Mesodermal cell (in vitro differentiated cells): ENCODE measurements at regions not wholly inside any gene's neighbourhood (a gene's known extent, or its start where the extent isn't known, plus 50 kb on each side); places are given as distances from the start of the nearest gene placed in this dataset.
"Not testable (repeated sequence)": the region's sequence is repeated elsewhere in the genome, so short reads cannot be mapped to it uniquely, and the experiment has no call there.

Experiments
- H3K27ac ChIP-seq: 2 replicates; pipeline ENCODE4 v1.7.0; 2013; ENCODE audit warnings: mild to moderate bottlenecking, low read depth, low read length, moderate library complexity; ENCODE audit not compliant: severe bottlenecking
- H3K36me3 ChIP-seq: 2 replicates; pipeline ENCODE4 v1.7.1; 2013; ENCODE audit warnings: mild to moderate bottlenecking, low read length, moderate library complexity; ENCODE audit not compliant: control insufficient read depth, insufficient read depth
- H3K4me1 ChIP-seq: one replicate; pipeline ENCODE4 v1.7.1; 2013; ENCODE audit warnings: mild to moderate bottlenecking, low read length; ENCODE audit not compliant: insufficient read depth, control insufficient read depth, poor library complexity, severe bottlenecking
- H3K4me3 ChIP-seq: 2 replicates; pipeline ENCODE4 v1.7.0; 2013; ENCODE audit warnings: low read length, control low read depth, mild to moderate bottlenecking; ENCODE audit not compliant: insufficient read depth, poor library complexity, severe bottlenecking; ENCODE audit errors: extremely low read depth
- H3K9me3 ChIP-seq: 2 replicates; pipeline ENCODE4 v1.7.1; 2013; ENCODE audit warnings: mild to moderate bottlenecking, low read length, moderate library complexity; ENCODE audit not compliant: control insufficient read depth
- WGBS, 2 experiments: methylation state at CpG; one replicate each; pipeline ENCODE4 v1.1.5; 2013; ENCODE audit warnings: missing lambda C conversion rate in 2 of 2; ENCODE audit not compliant: insufficient coverage in 2 of 2; 5-methylcytosine and 5-hydroxymethylcytosine counted together

GRCh38 chr12:13538136-13538535 lies 341.6 kb downstream of the EMP1 start:
- 90 to 92% methylated on average over 2 to 3 of the region's 3 CpGs for WGBS, 2 experiments
- no peaks in the 10 kb centered on the region for H3K9me3 ChIP-seq
- no peak overlapping the region for H3K4me3 ChIP-seq
- H3K36me3 ChIP-seq = no peaks in the 10 kb centered on the region
- no peaks in the 10 kb centered on the region for H3K4me1 ChIP-seq
- H3K27ac ChIP-seq = no peak overlapping the region

GRCh38 chr12:13537623-13538022 lies 341.1 kb downstream of the EMP1 start:
- no peaks in the 10 kb centered on the region for H3K36me3 ChIP-seq
- no peak overlapping the region for H3K27ac ChIP-seq
- H3K4me3 ChIP-seq = no peak overlapping the region
- no peaks in the 10 kb centered on the region for H3K9me3 ChIP-seq
- H3K4me1 ChIP-seq = no peaks in the 10 kb centered on the region
- 89 to 100% methylated on average over 1 to 2 of the region's 2 CpGs for WGBS, 2 experiments

- Histone ChIP-seq H3K9me3 (no peaks in the 10 kb centered on the region), H3K27ac (no peak overlapping the region), H3K4me1 (no peaks in the 10 kb centered on the region), H3K4me3 (no peak overlapping the region), H3K36me3 (no peaks in the 10 kb centered on the region)
- WGBS, 2 experiments = 87 to 92% methylated on average over 3 to 5 of the region's 7 CpGs
Observed at GRCh38 chr12:13536219-13536910, 339.8 kb downstream of the EMP1 start.

- Histone ChIP-seq H3K4me1 (no peaks in the 10 kb centered on the region), H3K27ac (peak overlapping the region; percentile 13), H3K9me3 (no peaks in the 10 kb centered on the region), H3K4me3 (no peak overlapping the region), H3K36me3 (no peaks in the 10 kb centered on the region)
- WGBS, 2 experiments = 54 to 55% methylated on average over 5 of the region's 8 CpGs
Observed at GRCh38 chr12:13534645-13535398, 338.3 kb downstream of the EMP1 start.

- H3K9me3 ChIP-seq = no peaks in the 10 kb centered on the region
- no peak overlapping the region for H3K4me3 ChIP-seq
- no peaks in the 10 kb centered on the region for H3K4me1 ChIP-seq
- 66 to 76% methylated on average over 3 of the region's 3 CpGs for WGBS, 2 experiments
- no peak overlapping the region for H3K27ac ChIP-seq
- H3K36me3 ChIP-seq = no peaks in the 10 kb centered on the region
Observed at GRCh38 chr12:13534242-13534641, 337.7 kb downstream of the EMP1 start.

GRCh38 chr12:13530966-13531365 lies 334.4 kb downstream of the EMP1 start:
- Histone ChIP-seq H3K27ac (no peak overlapping the region), H3K4me1 (peaks cover 5% of the 10 kb centered on the region), H3K9me3 (peaks cover 19% of the 10 kb centered on the region), H3K36me3 (no peaks in the 10 kb centered on the region), H3K4me3 (no peak overlapping the region)
- 79 to 90% methylated on average over 2 of the region's 7 CpGs for WGBS, 2 experiments

- 80 to 95% methylated on average over 1 of the region's 1 CpG for WGBS, 2 experiments
Observed at GRCh38 chr12:13526185-13526921, 329.8 kb downstream of the EMP1 start.

GRCh38 chr12:13523536-13524307 lies 327.2 kb downstream of the EMP1 start:
- 47% methylated on average over 2 of the region's 4 CpGs; no CpG with 5 or more reads in 1 of the 2 experiments for WGBS, 2 experiments
- Histone ChIP-seq H3K9me3 (peaks cover 27% of the 10 kb centered on the region), H3K4me1 (peaks cover 5% of the 10 kb centered on the region), H3K27ac (no peak overlapping the region), H3K36me3 (no peaks in the 10 kb centered on the region), H3K4me3 (no peak overlapping the region)

More at GRCh38 chr12:13526185-13526921, 329.8 kb downstream of the EMP1 start:
- H3K4me1 ChIP-seq, H3K4me3 ChIP-seq, H3K36me3 ChIP-seq: not testable (repeated sequence)
- Histone ChIP-seq H3K9me3 (peaks cover 27% of the 10 kb centered on the region), H3K27ac (peak overlapping the region; percentile 98)

- not testable (repeated sequence) for H3K4me3 ChIP-seq, H3K4me1 ChIP-seq, H3K27ac ChIP-seq, H3K9me3 ChIP-seq, H3K36me3 ChIP-seq
- WGBS, 2 experiments = 80 to 100% methylated on average over 1 of the region's 4 CpGs
Observed at GRCh38 chr12:13518034-13518433, 321.5 kb downstream of the EMP1 start.

- Histone ChIP-seq H3K9me3 (no peaks in the 10 kb centered on the region), H3K27ac (no peak overlapping the region), H3K36me3 (no peaks in the 10 kb centered on the region), H3K4me1 (peaks cover under 1% of the 10 kb centered on the region), H3K4me3 (no peak overlapping the region)
Observed at GRCh38 chr12:13509740-13510139, 313.2 kb downstream of the EMP1 start.
